ENCODE measurements at regions not wholly inside any gene's neighbourhood (a gene's known extent, or its start where the extent isn't known, plus 50 kb on each side); places are given as distances from the start of the nearest gene placed in this dataset.
A peak's percentile ranks its signal among the peaks of the same experiment; 100 is the strongest.

GRCh38 chr6:120200853-120201252 is 851.3 kb upstream of the MAN1A1 start:
- TF ChIP-seq, protein P1, sequence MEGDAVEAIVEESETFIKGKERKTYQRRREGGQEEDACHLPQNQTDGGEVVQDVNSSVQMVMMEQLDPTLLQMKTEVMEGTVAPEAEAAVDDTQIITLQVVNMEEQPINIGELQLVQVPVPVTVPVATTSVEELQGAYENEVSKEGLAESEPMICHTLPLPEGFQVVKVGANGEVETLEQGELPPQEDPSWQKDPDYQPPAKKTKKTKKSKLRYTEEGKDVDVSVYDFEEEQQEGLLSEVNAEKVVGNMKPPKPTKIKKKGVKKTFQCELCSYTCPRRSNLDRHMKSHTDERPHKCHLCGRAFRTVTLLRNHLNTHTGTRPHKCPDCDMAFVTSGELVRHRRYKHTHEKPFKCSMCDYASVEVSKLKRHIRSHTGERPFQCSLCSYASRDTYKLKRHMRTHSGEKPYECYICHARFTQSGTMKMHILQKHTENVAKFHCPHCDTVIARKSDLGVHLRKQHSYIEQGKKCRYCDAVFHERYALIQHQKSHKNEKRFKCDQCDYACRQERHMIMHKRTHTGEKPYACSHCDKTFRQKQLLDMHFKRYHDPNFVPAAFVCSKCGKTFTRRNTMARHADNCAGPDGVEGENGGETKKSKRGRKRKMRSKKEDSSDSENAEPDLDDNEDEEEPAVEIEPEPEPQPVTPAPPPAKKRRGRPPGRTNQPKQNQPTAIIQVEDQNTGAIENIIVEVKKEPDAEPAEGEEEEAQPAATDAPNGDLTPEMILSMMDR (conservative IDR thresholded peaks at IDR 0.05), result no peak
- Mint-ChIP-seq H3K36me3 (ENCODE audit: insufficient read depth in 1 of 3, low read depth in 3 of 3) (no peaks in the 10 kb centered on the region), H3K27me3 (ENCODE audit: low read depth) (no peaks in the 10 kb centered on the region), H3K4me3 (no peak overlapping the region), H3K27ac (peak overlapping the region in 1 of 3 experiments; percentile 71; a peak in 1 of 7 replicates), H3K9me3 (no peaks in the 10 kb centered on the region; a peak in 1 of 5 replicates), H3K4me1 (0 out of 4 replicates have a peak, but pooled peaks cover 0 to 3% of the 10 kb centered on the region in 2 experiments)
- no CpG with 5 or more reads among the region's 2 CpGs for WGBS (ENCODE audit: extremely low coverage, insufficient read length, low lambda C conversion rate)
- no peak overlapping the region for H3K18ac ChIP-seq (ENCODE audit: insufficient read length, low read depth, low read length)
- H2AFZ ChIP-seq (ENCODE audit: low read length), result no peak overlapping the region
- H4K91ac ChIP-seq (ENCODE audit: insufficient read length, low read depth, low read length), result no peak overlapping the region
- H2BK20ac ChIP-seq (ENCODE audit: low read depth, low read length, poor library complexity, severe bottlenecking), result no peak overlapping the region
- H4K5ac ChIP-seq (ENCODE audit: insufficient read length, low read depth, low read length), result no peak overlapping the region
- H3K56ac ChIP-seq (ENCODE audit: insufficient read length, low read depth, low read length), result no peak overlapping the region
- H3K9ac ChIP-seq (ENCODE audit: extremely low read depth, insufficient read length, low read length), result no peak overlapping the region
- H2BK12ac ChIP-seq (ENCODE audit: insufficient read length, low read depth, low read length), result no peak overlapping the region
- no peak overlapping the region for H3T11ph ChIP-seq (ENCODE audit: low read length)
- no peaks in the 10 kb centered on the region for H3K9me3 ChIP-seq (ENCODE audit: control insufficient read depth, low read depth, low read length)
- no peak overlapping the region for H3K23ac ChIP-seq (ENCODE audit: insufficient read length, low read depth, low read length)
- no peak overlapping the region for H2BK5ac ChIP-seq (ENCODE audit: insufficient read length, low read length)
- no peak overlapping the region for H3K27ac ChIP-seq (ENCODE audit: insufficient read length, low read depth, low read length)
- no peak for DNase-seq
- H2BK120ac ChIP-seq (ENCODE audit: low read depth, low read length, poor library complexity, severe bottlenecking), result no peak overlapping the region
- H3K4ac ChIP-seq (ENCODE audit: low read depth, low read length), result no peak overlapping the region
- H4K8ac ChIP-seq (replicated peaks; ENCODE audit: insufficient read length, low read depth, low read length), result no peak overlapping the region
- no peaks in the 10 kb centered on the region for H4K20me1 ChIP-seq (ENCODE audit: control insufficient read depth, insufficient read depth, insufficient read length)
- no peak overlapping the region for H3K14ac ChIP-seq (ENCODE audit: insufficient read depth, low read length)
- no peaks in the 10 kb centered on the region for H3K23me2 ChIP-seq (ENCODE audit: insufficient read length, low read depth, low read length, poor library complexity, severe bottlenecking)
- H3K4me1 ChIP-seq (ENCODE audit: insufficient read depth, low read length), result no peaks in the 10 kb centered on the region
- H2AK5ac ChIP-seq (ENCODE audit: insufficient read length, low read length), result no peak overlapping the region
- H3K27me3 ChIP-seq (ENCODE audit: insufficient read depth, low read length), result no peaks in the 10 kb centered on the region
- no peaks in the 10 kb centered on the region for H3K79me2 ChIP-seq (ENCODE audit: insufficient read depth, low read length)
- no peak overlapping the region for H2BK15ac ChIP-seq (ENCODE audit: low read depth, low read length)
- H3K79me1 ChIP-seq (ENCODE audit: insufficient read depth, low read depth, low read length, poor library complexity, severe bottlenecking), result no peaks in the 10 kb centered on the region
- H3K4me2 ChIP-seq (ENCODE audit: insufficient read depth, insufficient read length, low read length), result no peak overlapping the region

Measured in H9 (cell line).